HUES48 (cell line): ENCODE measurements at regions not wholly inside any gene's neighbourhood (a gene's known extent, or its start where the extent isn't known, plus 50 kb on each side); places are given as distances from the start of the nearest gene placed in this dataset.

ENCODE experiments used
- H3K27ac ChIP-seq: one replicate; pipeline ENCODE4 v1.7.0; 2013; ENCODE audit warnings: low read depth, low read length, inconsistent platforms
- H3K27me3 ChIP-seq: 2 replicates; pipeline ENCODE4 v1.6.1; 2013; ENCODE audit warnings: mild to moderate bottlenecking, low read length; ENCODE audit not compliant: control insufficient read depth, insufficient read depth
- H3K36me3 ChIP-seq: 2 replicates; pipeline ENCODE4 v1.6.1; 2013; ENCODE audit warnings: low read length; ENCODE audit not compliant: control insufficient read depth, insufficient read depth
- H3K4me1 ChIP-seq: 2 replicates; pipeline ENCODE4 v1.6.1; 2013; ENCODE audit warnings: mild to moderate bottlenecking, low read length; ENCODE audit not compliant: control insufficient read depth, insufficient read depth
- H3K4me3 ChIP-seq: 2 replicates; pipeline ENCODE4 v1.5.1; 2013; ENCODE audit warnings: mild to moderate bottlenecking, low read depth, low read length
- H3K9ac ChIP-seq: 2 replicates; pipeline ENCODE4 v1.6.1; 2013; ENCODE audit warnings: mild to moderate bottlenecking, low read depth, low read length, moderate library complexity
- H3K9me3 ChIP-seq: 2 replicates; pipeline ENCODE4 v1.6.1; 2013; ENCODE audit warnings: low read length; ENCODE audit not compliant: control insufficient read depth, insufficient read depth

DNA sequence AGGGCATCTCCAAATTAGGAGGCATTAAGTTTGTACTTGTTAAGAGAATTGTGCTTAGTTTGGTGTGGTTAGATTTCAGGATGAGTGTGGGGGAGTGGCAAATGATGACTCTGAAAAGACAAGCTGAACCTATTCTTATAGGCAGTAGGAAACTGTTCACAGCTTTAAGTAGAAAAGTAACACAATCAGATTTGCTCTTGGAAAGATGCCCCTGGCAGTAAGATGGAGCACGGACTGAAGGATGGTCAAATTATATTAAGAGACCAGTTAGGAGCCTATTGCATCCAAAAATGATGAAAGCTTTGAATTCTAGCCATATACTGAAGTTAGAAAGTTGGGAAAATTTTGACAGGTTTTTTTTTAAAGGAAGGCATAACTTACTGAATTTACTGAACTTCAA, 254.2 kb upstream of the MEF2C start:
- no peaks in the 10 kb centered on the region for H3K9me3 ChIP-seq
- no peak overlapping the region for H3K27ac ChIP-seq
- no peaks in the 10 kb centered on the region for H3K36me3 ChIP-seq
- no peak overlapping the region for H3K4me3 ChIP-seq
- no peaks in the 10 kb centered on the region for H3K27me3 ChIP-seq
- no peak overlapping the region for H3K9ac ChIP-seq
- H3K4me1 ChIP-seq = peaks cover 5% of the 10 kb centered on the region; the same call in 1 of the 2 replicates

DNA sequence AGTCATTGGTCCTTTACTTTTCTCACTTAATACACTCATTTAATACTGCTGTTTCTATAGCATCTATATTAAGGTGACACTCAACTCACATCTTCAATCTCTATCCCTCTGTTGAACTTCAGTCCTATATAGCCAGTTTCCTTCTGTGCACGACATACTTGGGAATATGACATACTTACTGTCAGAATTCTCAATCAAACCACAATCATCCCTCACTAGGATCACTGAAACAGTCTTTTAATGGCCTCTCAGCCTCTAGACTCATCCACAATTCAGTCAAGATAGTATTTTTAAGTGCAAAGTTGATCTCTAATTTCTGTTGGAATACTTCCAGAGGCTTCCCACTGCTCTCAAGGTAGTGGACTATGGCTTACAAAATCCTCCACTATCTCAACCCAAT, 251.0 kb upstream of the MEF2C start:
- Histone ChIP-seq H3K36me3 (no peaks in the 10 kb centered on the region), H3K27me3 (no peaks in the 10 kb centered on the region), H3K27ac (no peak overlapping the region), H3K4me3 (no peak overlapping the region), H3K9ac (no peak overlapping the region), H3K9me3 (no peaks in the 10 kb centered on the region), H3K4me1 (peaks cover 15% of the 10 kb centered on the region)

DNA sequence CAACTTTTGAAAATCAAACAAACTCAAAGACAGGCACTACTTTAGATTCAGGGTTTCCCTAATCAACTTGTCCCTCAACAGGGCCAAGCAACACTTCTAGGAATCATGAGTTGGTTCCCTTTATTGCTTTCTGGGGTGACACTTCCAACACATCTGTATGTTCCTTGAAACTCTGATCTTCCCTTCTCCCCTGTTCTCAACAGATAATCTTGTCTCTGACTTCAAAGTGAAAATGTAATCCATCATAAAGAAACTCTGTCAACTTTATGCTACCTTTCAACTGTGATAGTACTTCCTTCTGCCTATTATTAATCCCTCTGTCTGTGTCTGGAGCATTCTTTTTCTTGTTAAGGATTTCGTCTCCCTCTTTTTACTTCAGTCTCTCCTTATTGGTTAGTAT, 250.1 kb upstream of the MEF2C start:
- Histone ChIP-seq H3K4me3 (no peak overlapping the region), H3K9ac (no peak overlapping the region), H3K27me3 (no peaks in the 10 kb centered on the region), H3K9me3 (no peaks in the 10 kb centered on the region), H3K27ac (no peak overlapping the region), H3K4me1 (peaks cover 15% of the 10 kb centered on the region), H3K36me3 (no peaks in the 10 kb centered on the region)

DNA sequence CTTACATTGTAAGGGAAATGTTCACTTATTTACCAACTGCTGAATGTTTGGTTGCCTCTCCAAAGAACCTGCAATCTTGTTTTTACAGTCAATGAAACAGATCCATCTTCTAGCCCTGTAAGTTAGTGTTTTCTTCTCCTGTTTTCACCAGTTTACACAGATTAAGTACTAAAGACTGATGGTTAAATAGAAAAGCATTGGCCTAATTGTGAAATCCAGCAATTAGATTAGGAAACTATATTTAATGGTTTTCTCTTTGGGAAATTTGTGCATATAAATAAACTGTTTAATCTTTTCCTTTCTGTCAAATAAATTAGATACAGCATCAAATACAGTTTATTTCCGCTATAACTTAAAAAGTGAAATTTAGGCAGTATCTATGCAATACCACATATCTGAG, 247.9 kb upstream of the MEF2C start:
- no peak overlapping the region for H3K27ac ChIP-seq
- peaks cover 12% of the 10 kb centered on the region for H3K4me1 ChIP-seq
- H3K9me3 ChIP-seq = no peaks in the 10 kb centered on the region
- no peaks in the 10 kb centered on the region for H3K36me3 ChIP-seq
- no peak overlapping the region for H3K4me3 ChIP-seq
- no peaks in the 10 kb centered on the region for H3K27me3 ChIP-seq
- no peak overlapping the region for H3K9ac ChIP-seq

DNA sequence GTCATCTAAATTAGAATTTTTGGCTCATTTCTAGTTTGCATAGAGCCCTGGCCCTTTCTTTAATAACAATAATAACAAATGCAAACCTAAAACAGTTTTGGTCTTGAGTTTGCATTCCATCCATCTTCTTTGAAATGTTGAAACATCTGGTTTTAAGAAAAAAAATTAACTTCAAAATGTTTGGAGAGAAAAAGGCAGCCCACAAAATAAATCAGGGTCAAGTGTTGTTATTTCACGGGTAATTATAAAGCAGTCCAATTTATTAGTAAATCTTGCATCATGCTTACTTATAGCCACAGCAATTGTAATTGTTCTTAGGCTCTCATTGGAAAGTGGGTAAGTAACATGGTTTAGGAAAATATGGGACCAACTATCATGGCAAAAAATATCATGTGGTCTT, 247.0 kb upstream of the MEF2C start:
- H3K4me3 ChIP-seq = no peak overlapping the region
- no peaks in the 10 kb centered on the region for H3K27me3 ChIP-seq
- H3K9me3 ChIP-seq = no peaks in the 10 kb centered on the region
- no peak overlapping the region for H3K27ac ChIP-seq
- H3K9ac ChIP-seq = no peak overlapping the region
- peaks cover 10% of the 10 kb centered on the region for H3K4me1 ChIP-seq
- H3K36me3 ChIP-seq = no peaks in the 10 kb centered on the region

DNA sequence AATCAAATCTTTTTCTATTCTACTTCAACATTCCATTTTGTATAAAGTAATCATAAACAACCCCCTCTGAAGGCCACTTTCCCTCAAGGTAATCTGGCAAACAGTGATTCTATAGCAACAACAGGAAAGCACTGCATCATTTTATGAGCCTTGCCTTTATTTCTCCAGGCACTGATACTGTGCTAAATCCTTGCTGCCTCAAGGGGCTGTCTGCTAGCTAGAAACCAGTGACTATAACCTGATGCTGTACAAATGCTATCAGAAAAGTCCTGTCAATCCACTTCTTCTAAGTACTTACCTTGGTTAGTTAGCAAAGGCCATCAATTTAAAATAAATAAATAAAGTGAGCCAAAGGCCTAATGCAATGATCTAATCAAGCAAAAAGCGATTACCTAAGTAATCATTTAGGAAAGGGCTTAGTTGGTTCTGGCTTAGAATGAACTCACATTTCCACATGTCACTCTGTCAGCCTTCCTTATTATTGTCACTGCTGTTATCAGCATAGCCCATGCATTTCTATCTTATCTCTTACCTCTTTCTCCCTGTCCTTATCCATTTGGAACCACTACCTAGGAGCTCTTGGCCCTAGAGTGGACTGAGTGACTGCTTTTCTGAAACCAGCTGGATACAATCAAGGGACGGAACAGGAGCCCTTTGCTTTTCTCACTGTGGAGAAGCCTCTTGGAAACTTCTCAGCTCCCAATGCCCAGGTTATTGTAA, 246.1 kb upstream of the MEF2C start:
- no peak overlapping the region for H3K27ac ChIP-seq
- H3K27me3 ChIP-seq = no peaks in the 10 kb centered on the region
- no peaks in the 10 kb centered on the region for H3K36me3 ChIP-seq
- no peaks in the 10 kb centered on the region for H3K9me3 ChIP-seq
- H3K9ac ChIP-seq = no peak overlapping the region
- H3K4me1 ChIP-seq = peaks cover 10% of the 10 kb centered on the region
- H3K4me3 ChIP-seq = no peak overlapping the region

DNA sequence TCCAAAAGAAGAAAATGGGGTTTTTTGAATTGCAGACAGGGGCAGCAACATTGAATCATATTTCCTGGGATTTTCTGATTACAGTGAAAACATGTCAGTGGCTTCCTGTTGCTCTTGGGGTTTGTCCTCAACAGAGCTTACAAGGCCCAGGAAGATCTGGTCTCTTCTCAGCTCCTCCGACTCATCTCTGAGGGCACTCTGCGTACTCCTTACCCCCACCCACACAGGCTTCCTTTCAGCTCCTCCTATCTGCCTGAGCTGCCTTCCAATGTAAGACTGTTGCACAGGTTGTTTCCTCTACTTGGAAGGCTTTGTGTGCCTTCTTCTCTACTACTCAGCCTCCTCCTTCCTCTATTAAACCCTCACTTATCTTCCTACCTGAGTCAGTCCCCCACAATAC, 245.1 kb upstream of the MEF2C start:
- H3K27me3 ChIP-seq = no peaks in the 10 kb centered on the region
- H3K27ac ChIP-seq = no peak overlapping the region
- no peak overlapping the region for H3K9ac ChIP-seq
- H3K4me1 ChIP-seq = peaks cover 10% of the 10 kb centered on the region
- no peak overlapping the region for H3K4me3 ChIP-seq
- no peaks in the 10 kb centered on the region for H3K9me3 ChIP-seq
- H3K36me3 ChIP-seq = no peaks in the 10 kb centered on the region

DNA sequence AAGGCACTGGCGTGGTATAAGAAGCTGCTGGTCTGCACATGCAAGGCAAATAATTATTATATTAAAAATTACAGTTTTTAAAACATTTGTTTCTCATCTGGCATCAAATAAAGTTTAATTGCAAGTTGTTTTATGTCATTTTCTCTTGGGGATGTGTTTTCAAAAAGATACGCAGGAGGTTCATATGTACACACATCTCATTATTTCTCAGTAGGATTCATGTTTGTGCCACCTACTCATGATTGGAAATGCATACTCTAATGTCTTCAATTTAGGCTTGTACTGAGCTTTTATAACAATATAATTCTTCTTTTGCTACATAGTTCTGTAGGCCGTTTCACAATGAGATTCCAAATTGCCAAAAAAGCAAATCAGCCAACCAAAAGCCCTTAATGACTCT, 244.2 kb upstream of the MEF2C start:
- no peak overlapping the region for H3K4me3 ChIP-seq
- H3K4me1 ChIP-seq = peaks cover 10% of the 10 kb centered on the region
- no peak overlapping the region for H3K27ac ChIP-seq
- no peaks in the 10 kb centered on the region for H3K36me3 ChIP-seq
- no peaks in the 10 kb centered on the region for H3K27me3 ChIP-seq
- no peak overlapping the region for H3K9ac ChIP-seq
- H3K9me3 ChIP-seq = no peaks in the 10 kb centered on the region

DNA sequence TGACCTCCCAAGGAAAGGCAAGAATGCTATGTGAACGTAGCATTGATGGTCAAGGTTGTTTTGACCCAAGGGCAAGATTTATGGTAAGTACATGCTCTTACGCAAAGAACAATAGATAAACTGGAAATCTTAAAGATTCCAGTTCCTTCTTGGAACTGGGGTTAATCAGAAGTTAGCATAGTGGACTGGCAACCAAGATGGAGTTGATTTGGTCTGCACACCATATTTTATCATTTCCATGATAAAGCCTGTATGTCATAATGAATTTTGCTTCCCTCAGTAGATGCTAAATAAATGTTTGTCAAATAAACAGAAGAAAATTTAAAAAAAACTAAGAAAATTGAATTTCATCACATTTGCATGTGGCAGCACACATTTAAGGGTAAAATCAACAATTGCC, 242.4 kb upstream of the MEF2C start:
- peaks cover 5% of the 10 kb centered on the region for H3K4me1 ChIP-seq
- H3K9me3 ChIP-seq = no peaks in the 10 kb centered on the region
- H3K27ac ChIP-seq = no peak overlapping the region
- no peak overlapping the region for H3K9ac ChIP-seq
- H3K36me3 ChIP-seq = no peaks in the 10 kb centered on the region
- no peaks in the 10 kb centered on the region for H3K27me3 ChIP-seq
- H3K4me3 ChIP-seq = no peak overlapping the region

DNA sequence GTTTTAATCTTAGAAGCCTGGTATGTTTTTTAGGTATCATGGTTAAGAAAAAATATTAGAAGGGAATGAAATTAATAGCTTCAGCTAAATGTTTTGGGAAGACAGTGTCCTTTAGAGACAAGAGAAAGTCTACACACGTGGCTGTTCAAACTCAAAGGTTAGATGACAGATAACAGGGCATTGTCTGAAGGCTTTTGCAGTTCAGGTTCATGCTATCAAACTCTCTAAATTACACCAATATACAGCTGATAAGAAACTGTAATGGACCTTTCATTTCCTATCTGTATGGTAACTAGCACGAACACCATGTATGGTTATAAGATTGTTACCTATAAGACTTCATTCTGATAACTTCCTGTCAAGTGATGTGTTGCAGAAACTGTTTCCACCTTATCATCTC, 240.6 kb upstream of the MEF2C start:
- no peak overlapping the region for H3K9ac ChIP-seq
- H3K27ac ChIP-seq = no peak overlapping the region
- H3K27me3 ChIP-seq = no peaks in the 10 kb centered on the region
- H3K4me1 ChIP-seq = no peaks in the 10 kb centered on the region
- H3K4me3 ChIP-seq = no peak overlapping the region
- no peaks in the 10 kb centered on the region for H3K9me3 ChIP-seq
- no peaks in the 10 kb centered on the region for H3K36me3 ChIP-seq

DNA sequence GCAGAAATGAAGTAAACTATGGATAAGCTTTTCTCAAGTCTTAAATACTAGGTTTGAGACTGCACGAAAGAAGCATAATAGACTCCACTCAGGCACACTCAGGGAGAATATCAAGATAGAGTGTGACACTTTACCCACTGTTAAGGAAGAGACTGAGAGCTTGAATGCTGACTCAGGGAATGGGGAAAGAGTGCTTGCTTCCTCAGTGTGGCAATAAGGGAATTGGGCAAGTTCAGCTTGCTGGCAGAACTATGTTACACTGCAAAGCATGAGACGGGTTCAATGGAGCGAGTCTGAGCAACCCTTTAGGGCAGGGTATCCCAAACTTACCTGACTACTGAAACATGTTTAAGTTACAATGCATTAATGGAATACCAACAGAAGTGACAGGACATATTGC, 237.7 kb upstream of the MEF2C start:
- H3K36me3 ChIP-seq = no peaks in the 10 kb centered on the region
- no peaks in the 10 kb centered on the region for H3K27me3 ChIP-seq
- H3K27ac ChIP-seq = no peak overlapping the region
- no peaks in the 10 kb centered on the region for H3K9me3 ChIP-seq
- H3K9ac ChIP-seq = no peak overlapping the region
- H3K4me3 ChIP-seq = no peak overlapping the region
- H3K4me1 ChIP-seq = no peaks in the 10 kb centered on the region
